H54 (cell line): ENCODE measurements at regions not wholly inside any gene's neighbourhood (a gene's known extent, or its start where the extent isn't known, plus 50 kb on each side); places are given as distances from the start of the nearest gene placed in this dataset.

ENCODE experiments used
- DNase-seq: peaks from one replicate; pipeline ENCODE4 v3.0.0; 2011; ENCODE audit warnings: low spot score, mixed read lengths; ENCODE audit not compliant: insufficient read length
- FAIRE-seq: peaks from 3 replicates; lab custom pipeline; 2011; peaks lifted over from hg19 to GRCh38; lab: Jason Lieb, UNC
- POLR2A ChIP-seq: IDR thresholded peaks from 2 replicates; pipeline ENCODE4 v1.6.1; 2011; ENCODE audit warnings: low read depth, mild to moderate bottlenecking, low read length

DNA sequence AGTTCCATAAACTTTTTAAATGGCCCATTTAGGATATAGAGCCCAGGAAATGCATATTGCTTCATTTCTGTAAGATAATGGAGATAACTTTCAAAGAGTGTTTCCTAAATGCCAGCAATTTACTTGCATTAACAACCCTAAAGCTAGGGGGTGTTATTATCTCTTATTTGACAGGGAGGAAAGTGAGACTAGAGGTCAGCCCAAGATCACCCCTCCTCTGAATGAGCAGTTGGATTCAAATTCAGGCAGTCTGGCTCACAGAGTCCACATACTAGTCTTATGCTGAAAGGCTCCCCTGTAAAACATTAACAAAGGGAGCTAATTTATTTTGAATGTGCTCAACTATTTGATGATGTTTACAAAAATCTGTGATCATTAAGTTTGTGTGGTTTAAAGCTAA is 49.9 kb upstream of the TRIM77 start:
- DNase-seq (no peak), FAIRE-seq (no peak)
- no peak for TF ChIP-seq POLR2A
